AG04450 (cell line): ENCODE measurements at regions not wholly inside any gene's neighbourhood (a gene's known extent, or its start where the extent isn't known, plus 50 kb on each side); places are given as distances from the start of the nearest gene placed in this dataset.

Experiments used
- CTCF ChIA-PET: fragments of 300-600, 350-600 bp; formaldehyde crosslinking; extraction: SDS; loops from one replicate; lab custom pipeline; 2022; ENCODE audit warnings: antibody characterized with exemption, inconsistent platforms; lab: Charles Lee
- POLR2A ChIA-PET: fragments of 350-600 bp; formaldehyde crosslinking; extraction: SDS; loops from one replicate; lab custom pipeline; 2021; ENCODE audit warnings: antibody characterized with exemption, inconsistent platforms; lab: Yijun Ruan, JAX
- DNase-seq: peaks from one replicate; pipeline ENCODE4 v3.0.0-alpha.2; 2011; ENCODE audit warnings: low read depth, low spot score
- H3K27ac ChIP-seq: one replicate; pipeline ENCODE4 v1.5.1; 2012; ENCODE audit warnings: low read depth, low read length, control low read depth
- H3K27me3 ChIP-seq: one replicate; pipeline ENCODE4 v1.6.0; 2012; ENCODE audit warnings: low read length; ENCODE audit not compliant: control insufficient read depth, insufficient read depth
- H3K4me3 ChIP-seq: 2 replicates; pipeline ENCODE4 v1.5.1; 2011; ENCODE audit warnings: mild to moderate bottlenecking, low read depth, low read length, control low read depth
- H3K9me3 ChIP-seq: 2 replicates; pipeline ENCODE4 v1.5.1; 2012; ENCODE audit warnings: low read length; ENCODE audit not compliant: control insufficient read depth, insufficient read depth
- CTCF ChIP-seq: IDR thresholded peaks from 2 replicates; pipeline ENCODE4 v1.5.1; 2011; ENCODE audit warnings: low read depth, low read length, control low read depth, inconsistent platforms

- Histone ChIP-seq H3K4me3 (no peak overlapping the region), H3K27ac (no peak overlapping the region), H3K9me3 (0 out of 2 replicates have a peak, but pooled peaks cover 2% of the 10 kb centered on the region), H3K27me3 (no peaks in the 10 kb centered on the region)
- DNase-seq, result no peak
- ChIA-PET POLR2A (interaction anchor here (0.6 kb wide), 1 partner anchor 109 kb away, joined by 3 read pairs; no protein-coding TSS in a partner anchor), CTCF (interaction anchor here (1.1 to 3.0 kb wide), 5 partner anchors 52 to 239 kb away, joined by 3 to 21 read pairs (median 5); a partner anchor contains a TSS)
- TF ChIP-seq CTCF, result no peak
Observed at GRCh38 chr2:11071939-11072338, 83.3 kb upstream of the SLC66A3 start.

- POLR2A ChIA-PET, result no interaction called here
- no peak overlapping the region for H3K4me3 ChIP-seq
- no peaks in the 10 kb centered on the region for H3K27me3 ChIP-seq
- CTCF ChIA-PET, result interaction anchor here (1.1 to 3.0 kb wide), 6 partner anchors 52 to 240 kb away, joined by 3 to 21 read pairs (median 4); a partner anchor contains a TSS
- no peak for DNase-seq
- no peak for TF ChIP-seq CTCF
- H3K27ac ChIP-seq, result no peak overlapping the region
- no peaks in the 10 kb centered on the region for H3K9me3 ChIP-seq
Observed at GRCh38 chr2:11072550-11072949, 82.7 kb upstream of the SLC66A3 start.

- Histone ChIP-seq H3K9me3 (no peaks in the 10 kb centered on the region), H3K27me3 (no peaks in the 10 kb centered on the region), H3K4me3 (no peak overlapping the region), H3K27ac (no peak overlapping the region)
- ChIA-PET POLR2A (no interaction called here), CTCF (interaction anchor here (0.9 to 3.0 kb wide), 8 partner anchors 8 to 241 kb away, joined by 3 to 21 read pairs (median 4); a partner anchor contains a TSS)
- peak; percentile 58 for TF ChIP-seq CTCF
- DNase-seq, result no peak
Observed at GRCh38 chr2:11073251-11073650, 82.0 kb upstream of the SLC66A3 start.

- Histone ChIP-seq H3K4me3 (no peak overlapping the region), H3K9me3 (no peaks in the 10 kb centered on the region), H3K27me3 (no peaks in the 10 kb centered on the region), H3K27ac (peak overlapping the region; percentile 70)
- ChIA-PET CTCF (interaction anchor here (0.9 to 3.0 kb wide), 6 partner anchors 9 to 241 kb away, joined by 3 to 21 read pairs (median 4); a partner anchor contains a TSS), POLR2A (no interaction called here)
- DNase-seq, result peak; percentile 26
- no peak for TF ChIP-seq CTCF
Observed at GRCh38 chr2:11073776-11074175, 81.5 kb upstream of the SLC66A3 start.

- POLR2A ChIA-PET, result no interaction called here
- H3K27ac ChIP-seq, result peak overlapping the region; percentile 70
- H3K4me3 ChIP-seq, result no peak overlapping the region
- DNase-seq, result no peak
- CTCF ChIA-PET, result interaction anchor here (0.9 to 2.4 kb wide), 4 partner anchors 9 to 164 kb away, joined by 3 to 11 read pairs (median 4); a partner anchor contains a TSS
- no peaks in the 10 kb centered on the region for H3K9me3 ChIP-seq
- H3K27me3 ChIP-seq, result no peaks in the 10 kb centered on the region
- TF ChIP-seq CTCF, result no peak
Observed at GRCh38 chr2:11074246-11074820, 80.9 kb upstream of the SLC66A3 start.
